ENCODE measurements at regions not wholly inside any gene's neighbourhood (a gene's known extent, or its start where the extent isn't known, plus 50 kb on each side); places are given as distances from the start of the nearest gene placed in this dataset.

DNA sequence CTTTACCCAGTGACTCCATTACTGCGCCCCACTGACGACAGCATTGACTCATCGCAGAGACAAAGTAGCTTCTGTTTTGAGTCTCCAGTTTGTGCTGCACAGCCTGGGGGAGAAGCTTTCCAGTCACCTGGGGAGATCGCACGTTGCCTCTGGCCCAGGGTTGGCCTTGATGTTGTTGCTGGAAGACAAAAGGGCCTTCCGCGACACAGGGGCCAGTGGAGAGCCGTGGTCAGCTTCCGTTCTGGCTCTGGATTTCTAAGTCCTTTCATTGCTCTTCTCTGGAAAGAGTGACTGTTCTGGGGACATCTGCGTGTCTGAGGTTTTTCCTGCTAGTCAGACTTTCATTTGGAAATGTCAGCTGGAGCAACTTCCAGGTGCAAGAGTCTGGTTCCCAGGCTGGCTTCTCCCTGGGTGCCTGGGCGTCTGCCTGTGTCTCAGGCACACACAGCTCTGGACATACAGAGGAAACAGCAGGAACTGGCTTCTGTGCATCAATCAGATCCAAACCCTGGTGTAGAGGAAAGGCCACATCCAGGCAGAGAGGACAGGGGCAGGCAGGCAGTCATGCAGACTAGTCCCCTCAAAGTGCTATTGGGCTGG lies 257.0 kb downstream of the SIPA1L2 start:
- TF ChIP-seq CTCF (IDR thresholded peaks at IDR 0.05; ENCODE audit: control extremely low read depth in 1 of 3, insufficient read depth in 1 of 3, low read depth in 1 of 3, low read length in 3 of 3) (no peak), EZH2 (IDR thresholded peaks at IDR 0.05; ENCODE audit: low read depth, low read length, severe bottlenecking) (no peak), CEBPB (IDR thresholded peaks at IDR 0.05; ENCODE audit: low read depth, low read length) (no peak)

Measured in H1 (cell line).